Central memory CD8-positive, alpha-beta T cell (primary cell): ENCODE measurements at regions not wholly inside any gene's neighbourhood (a gene's known extent, or its start where the extent isn't known, plus 50 kb on each side); places are given as distances from the start of the nearest gene placed in this dataset.
"Not testable (repeated sequence)": the region's sequence is repeated elsewhere in the genome, so short reads cannot be mapped to it uniquely, and the experiment has no call there.

Experiments
- ATAC-seq: fragments of 150-1000 bp; cut with Tn5 transposase; replicated peaks from 2 replicates; pipeline ENCODE4 v1.10.0; 2022; ENCODE audit warnings: mild to moderate bottlenecking, moderate FRiP score, moderate number of reproducible peaks; ENCODE audit not compliant: poor library complexity, severe bottlenecking; ENCODE audit errors: extremely low read depth
- DNase-seq, 2 donors: peaks; one replicate each; pipeline ENCODE4 v3.0.0; 2021; ENCODE audit warnings: low spot score in 2 of 2
- H3K27ac Mint-ChIP-seq: one replicate; pipeline ENCODE4 v1.8.0; 2022; ENCODE audit warnings: low read depth, mild to moderate bottlenecking, moderate library complexity, mixed read lengths
- H3K27me3 Mint-ChIP-seq: one replicate; pipeline ENCODE4 v1.8.0; 2022; ENCODE audit warnings: mixed read lengths
- H3K36me3 Mint-ChIP-seq: one replicate; pipeline ENCODE4 v1.8.0; 2022; ENCODE audit warnings: mild to moderate bottlenecking, moderate library complexity, mixed read lengths; ENCODE audit not compliant: insufficient read depth
- H3K4me1 Mint-ChIP-seq: one replicate; pipeline ENCODE4 v1.8.0; 2022; ENCODE audit warnings: mixed read lengths
- H3K4me3 Mint-ChIP-seq: one replicate; pipeline ENCODE4 v1.8.0; 2022; ENCODE audit warnings: mild to moderate bottlenecking, moderate library complexity, mixed read lengths
- H3K9me3 Mint-ChIP-seq: one replicate; pipeline ENCODE4 v1.8.0; 2022; ENCODE audit warnings: mixed read lengths

GRCh38 chr5:56763711-56764466 is 51.5 kb upstream of the MAP3K1 start:
- H3K27ac Mint-ChIP-seq, result no peak overlapping the region
- no peak for ATAC-seq
- no peaks in the 10 kb centered on the region for H3K4me1 Mint-ChIP-seq
- H3K9me3 Mint-ChIP-seq, result no peaks in the 10 kb centered on the region
- H3K27me3 Mint-ChIP-seq, result peaks cover 14% of the 10 kb centered on the region
- no peaks in the 10 kb centered on the region for H3K36me3 Mint-ChIP-seq
- DNase-seq, result no peak
- H3K4me3 Mint-ChIP-seq, result no peak overlapping the region

DNA sequence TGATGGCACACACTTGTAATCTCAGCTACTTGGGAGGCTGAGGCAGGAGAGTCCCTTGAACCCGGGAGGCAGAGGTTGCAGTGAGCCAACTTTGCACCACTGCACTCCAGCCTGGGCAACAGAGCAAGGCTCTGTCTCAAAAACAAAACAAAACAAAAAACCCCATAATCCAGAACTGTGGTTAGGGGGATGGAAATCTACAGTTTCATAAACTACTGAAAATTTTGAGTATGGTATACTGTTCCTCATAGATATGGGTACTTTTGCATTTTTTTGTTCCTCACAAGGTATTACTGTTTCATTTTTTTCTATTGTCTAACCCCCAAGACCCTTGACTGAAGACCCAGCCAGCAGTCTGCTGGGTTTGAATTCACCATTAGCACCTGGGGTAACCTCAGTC is 52.2 kb upstream of the MAP3K1 start:
- H3K4me1 Mint-ChIP-seq, result no peaks in the 10 kb centered on the region
- no peak overlapping the region for H3K4me3 Mint-ChIP-seq
- peaks cover 14% of the 10 kb centered on the region for H3K27me3 Mint-ChIP-seq

DNA sequence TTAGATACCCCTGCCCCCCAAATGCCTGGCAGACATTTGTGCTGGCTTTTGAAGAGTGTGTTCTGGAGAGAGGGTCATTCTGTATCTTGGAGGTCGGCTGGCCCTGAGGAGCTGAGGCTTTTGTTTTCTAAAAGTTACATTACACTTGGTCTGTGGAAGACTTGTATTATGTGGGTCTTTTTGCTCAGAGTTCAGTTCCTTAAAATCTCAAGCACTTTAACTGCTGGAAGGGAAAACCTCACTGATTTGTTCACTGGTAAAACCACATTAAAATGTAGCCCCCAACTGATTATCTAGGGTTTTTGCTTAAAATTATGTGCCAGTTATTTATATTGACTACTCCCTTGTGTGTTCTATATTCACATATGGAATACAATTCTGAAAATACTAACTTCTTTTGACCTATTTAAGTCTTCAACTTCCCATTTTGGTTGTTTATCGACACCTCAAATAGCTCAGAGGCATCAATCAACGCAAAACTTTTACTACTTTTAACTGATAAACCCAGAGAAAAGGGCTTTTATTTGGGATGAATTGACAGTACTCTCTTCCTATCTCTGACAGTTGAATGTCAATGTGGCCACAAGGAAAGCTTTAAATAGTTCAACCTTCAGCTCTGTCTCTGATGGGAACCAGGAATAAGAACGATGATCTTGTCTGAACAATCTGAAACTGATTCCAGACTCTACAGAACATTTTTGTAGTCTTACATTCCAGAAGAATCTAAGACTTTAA is 54.0 kb upstream of the MAP3K1 start:
- Mint-ChIP-seq H3K27me3 (peaks cover 14% of the 10 kb centered on the region), H3K9me3 (no peaks in the 10 kb centered on the region), H3K4me3 (no peak overlapping the region), H3K36me3 (no peaks in the 10 kb centered on the region), H3K4me1 (no peaks in the 10 kb centered on the region), H3K27ac (no peak overlapping the region)
- DNase-seq (no peak), ATAC-seq (no peak)

More for the DNA sequence above, 52.2 kb upstream of the MAP3K1 start:
- no peaks in the 10 kb centered on the region for H3K36me3 Mint-ChIP-seq
- no peak for DNase-seq
- no peak for ATAC-seq
- H3K9me3 Mint-ChIP-seq, result no peaks in the 10 kb centered on the region
- H3K27ac Mint-ChIP-seq, result no peak overlapping the region

GRCh38 chr5:56760723-56761122 is 54.6 kb upstream of the MAP3K1 start:
- Mint-ChIP-seq H3K27me3 (peaks cover 14% of the 10 kb centered on the region), H3K27ac (no peak overlapping the region), H3K4me3 (no peak overlapping the region), H3K36me3 (no peaks in the 10 kb centered on the region), H3K9me3 (no peaks in the 10 kb centered on the region), H3K4me1 (no peaks in the 10 kb centered on the region)
- DNase-seq (no peak), ATAC-seq (no peak)

DNA sequence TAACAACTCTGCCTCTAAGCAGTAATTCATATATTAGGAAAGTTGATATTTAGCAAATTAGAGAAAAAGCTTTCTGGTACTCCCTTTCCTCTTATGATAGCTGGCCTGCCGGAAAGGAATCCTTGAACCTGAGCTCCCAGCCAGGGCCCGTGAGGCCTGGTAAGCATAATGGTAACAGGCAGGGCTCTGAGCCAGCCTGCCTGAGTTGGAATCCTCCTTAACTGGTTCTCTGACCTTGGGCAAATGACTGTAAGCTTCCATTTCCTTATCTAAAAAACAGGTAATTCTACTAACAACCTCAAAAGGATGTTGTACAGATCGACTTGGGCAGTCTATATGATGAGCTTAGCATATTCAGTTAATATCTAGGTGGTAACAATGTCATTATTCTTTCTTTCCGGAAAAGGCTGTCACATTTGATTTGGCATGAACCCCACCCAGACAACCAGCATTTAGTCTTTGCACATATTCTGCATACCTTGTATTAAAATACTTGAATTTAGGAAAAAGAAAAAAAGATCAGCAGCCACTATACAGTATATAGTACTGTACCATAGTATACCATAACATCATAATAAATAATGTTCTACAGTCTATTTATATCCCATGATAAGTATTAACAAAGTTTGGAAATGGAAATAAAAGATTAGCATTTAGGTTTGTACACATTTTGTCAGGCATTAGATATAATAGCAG is 55.7 kb upstream of the MAP3K1 start:
- Mint-ChIP-seq H3K36me3 (no peaks in the 10 kb centered on the region), H3K9me3 (no peaks in the 10 kb centered on the region), H3K4me1 (no peaks in the 10 kb centered on the region), H3K4me3 (no peak overlapping the region), H3K27me3 (peaks cover 14% of the 10 kb centered on the region), H3K27ac (no peak overlapping the region)
- no peak for ATAC-seq
- DNase-seq, result no peak

GRCh38 chr5:56757077-56757476 is 58.3 kb upstream of the MAP3K1 start:
- Mint-ChIP-seq H3K36me3 (no peaks in the 10 kb centered on the region), H3K27me3 (peaks cover 14% of the 10 kb centered on the region), H3K27ac (no peak overlapping the region), H3K4me1 (no peaks in the 10 kb centered on the region), H3K4me3 (no peak overlapping the region), H3K9me3 (peaks cover 6% of the 10 kb centered on the region)
- ATAC-seq (no peak), DNase-seq (no peak)

DNA sequence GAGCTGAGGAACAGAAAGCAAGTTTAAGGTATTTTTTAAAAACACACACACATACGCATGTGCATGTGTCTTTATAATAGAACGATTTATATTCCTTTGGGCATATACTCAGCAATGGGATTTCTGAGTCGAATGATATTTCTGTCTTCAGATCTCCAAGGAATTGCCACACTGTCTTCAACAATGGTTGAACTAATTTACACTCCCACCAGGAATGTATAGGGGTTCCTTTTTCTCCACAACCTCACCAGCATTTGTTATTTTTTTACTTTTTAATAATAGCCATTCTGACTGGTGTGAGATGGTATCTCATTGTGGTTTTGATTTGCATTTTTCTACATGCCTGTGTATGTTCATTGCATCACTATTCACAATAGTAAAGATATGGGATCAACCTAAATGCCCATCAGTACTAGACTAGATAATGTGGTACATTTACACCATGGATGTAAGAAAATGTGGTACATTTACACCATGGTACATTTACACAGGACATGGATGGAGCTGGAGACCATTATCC is 60.3 kb upstream of the MAP3K1 start:
- Mint-ChIP-seq H3K9me3 (peaks cover 6% of the 10 kb centered on the region), H3K36me3 (no peaks in the 10 kb centered on the region), H3K4me3 (no peak overlapping the region), H3K4me1 (no peaks in the 10 kb centered on the region), H3K27ac (no peak overlapping the region), H3K27me3 (no peaks in the 10 kb centered on the region)
- no peak for ATAC-seq
- DNase-seq, result no peak

- ATAC-seq, H3K27ac Mint-ChIP-seq, H3K4me3 Mint-ChIP-seq: not testable (repeated sequence)
Measured at GRCh38 chr5:56753588-56753987, 61.8 kb upstream of the MAP3K1 start.

GRCh38 chr5:56751572-56752313 is 63.6 kb upstream of the MAP3K1 start:
- no peak overlapping the region for H3K27ac Mint-ChIP-seq
- ATAC-seq, result no peak
- DNase-seq, result no peak
- no peaks in the 10 kb centered on the region for H3K27me3 Mint-ChIP-seq
- H3K9me3 Mint-ChIP-seq, result peaks cover 6% of the 10 kb centered on the region
- no peaks in the 10 kb centered on the region for H3K4me1 Mint-ChIP-seq
- no peaks in the 10 kb centered on the region for H3K36me3 Mint-ChIP-seq
- H3K4me3 Mint-ChIP-seq, result no peak overlapping the region

More at GRCh38 chr5:56753588-56753987, 61.8 kb upstream of the MAP3K1 start:
- not testable (repeated sequence) for H3K36me3 Mint-ChIP-seq, H3K4me1 Mint-ChIP-seq, DNase-seq, H3K9me3 Mint-ChIP-seq, H3K27me3 Mint-ChIP-seq

DNA sequence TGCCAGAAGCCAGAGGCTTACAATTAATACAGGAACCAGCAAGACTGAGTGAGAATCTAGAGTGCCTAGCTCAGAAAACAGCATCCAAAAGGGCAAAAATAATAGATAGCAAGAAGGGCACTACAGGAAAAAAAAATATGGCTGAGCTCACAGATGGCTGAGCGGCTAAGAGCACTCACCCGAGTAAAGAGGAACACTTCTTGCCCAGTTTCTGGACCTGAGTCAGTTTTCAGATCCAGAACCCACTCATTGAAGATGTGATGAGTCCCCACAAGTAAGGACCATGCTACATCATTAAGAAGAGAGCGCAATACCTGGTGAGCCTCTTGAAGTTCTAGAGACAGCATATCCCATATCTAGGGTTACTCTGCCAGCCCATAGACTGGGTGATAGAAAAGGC is 65.5 kb upstream of the MAP3K1 start:
- peaks cover 6% of the 10 kb centered on the region for H3K9me3 Mint-ChIP-seq
- no peaks in the 10 kb centered on the region for H3K36me3 Mint-ChIP-seq
- H3K27ac Mint-ChIP-seq, result no peak overlapping the region
- ATAC-seq (no peak), DNase-seq (no peak)
- H3K27me3 Mint-ChIP-seq, result no peaks in the 10 kb centered on the region
- H3K4me3 Mint-ChIP-seq, result no peak overlapping the region
- no peaks in the 10 kb centered on the region for H3K4me1 Mint-ChIP-seq

- Mint-ChIP-seq H3K36me3 (no peaks in the 10 kb centered on the region), H3K4me1 (no peaks in the 10 kb centered on the region), H3K27me3 (peaks cover 12% of the 10 kb centered on the region), H3K27ac (no peak overlapping the region), H3K9me3 (no peaks in the 10 kb centered on the region), H3K4me3 (no peak overlapping the region)
- no peak for DNase-seq
- ATAC-seq, result no peak
Measured at GRCh38 chr5:56746553-56747339, 68.6 kb upstream of the MAP3K1 start.
